HUES6 (cell line): ENCODE measurements at regions not wholly inside any gene's neighbourhood (a gene's known extent, or its start where the extent isn't known, plus 50 kb on each side); places are given as distances from the start of the nearest gene placed in this dataset.

ENCODE experiments used
- H3K27ac ChIP-seq: 2 replicates; pipeline ENCODE4 v1.7.0; 2013; ENCODE audit warnings: low read depth, mild to moderate bottlenecking, low read length, inconsistent platforms
- H3K27me3 ChIP-seq: 2 replicates; pipeline ENCODE4 v1.6.1; 2013; ENCODE audit warnings: low read length; ENCODE audit not compliant: control insufficient read depth, insufficient read depth
- H3K36me3 ChIP-seq: 2 replicates; pipeline ENCODE4 v1.6.1; 2013; ENCODE audit warnings: low read length; ENCODE audit not compliant: control insufficient read depth, insufficient read depth
- H3K4me1 ChIP-seq: 2 replicates; pipeline ENCODE4 v1.6.1; 2013; ENCODE audit warnings: low read length; ENCODE audit not compliant: control insufficient read depth, insufficient read depth
- H3K4me3 ChIP-seq: 2 replicates; pipeline ENCODE4 v1.5.1; 2013; ENCODE audit warnings: low read depth, low read length
- H3K9ac ChIP-seq: one replicate; pipeline ENCODE4 v1.6.1; 2013; ENCODE audit warnings: mild to moderate bottlenecking, low read length
- H3K9me3 ChIP-seq: 2 replicates; pipeline ENCODE4 v1.6.1; 2013; ENCODE audit warnings: low read depth, low read length; ENCODE audit not compliant: control insufficient read depth, insufficient read depth

DNA sequence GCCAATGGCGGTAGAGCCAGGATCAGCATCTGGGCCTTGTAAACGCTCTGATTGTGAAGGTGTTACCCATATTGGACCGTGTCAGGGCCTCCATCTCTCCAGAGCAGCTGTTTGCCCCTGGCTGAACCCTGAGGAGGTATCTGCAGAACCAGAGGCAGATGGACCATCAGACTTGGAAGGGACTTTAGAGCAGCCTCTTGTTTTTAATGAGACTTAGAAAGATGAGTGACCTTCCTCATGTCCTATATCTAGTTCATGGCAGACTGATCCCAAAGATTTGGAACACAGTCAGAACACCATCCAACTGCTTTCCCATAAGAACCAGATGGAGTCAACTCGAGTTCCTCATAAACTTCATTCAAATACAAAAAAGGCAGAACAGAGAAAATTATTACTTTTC, 135.1 kb upstream of the MSX1 start:
- no peak overlapping the region for H3K4me3 ChIP-seq
- H3K27ac ChIP-seq = no peak overlapping the region
- no peak overlapping the region for H3K9ac ChIP-seq
- peaks cover 50% of the 10 kb centered on the region for H3K9me3 ChIP-seq
- peaks cover 4% of the 10 kb centered on the region for H3K4me1 ChIP-seq
- H3K36me3 ChIP-seq = 0 out of 2 replicates have a peak, but pooled peaks cover 4% of the 10 kb centered on the region
- H3K27me3 ChIP-seq = no peaks in the 10 kb centered on the region

DNA sequence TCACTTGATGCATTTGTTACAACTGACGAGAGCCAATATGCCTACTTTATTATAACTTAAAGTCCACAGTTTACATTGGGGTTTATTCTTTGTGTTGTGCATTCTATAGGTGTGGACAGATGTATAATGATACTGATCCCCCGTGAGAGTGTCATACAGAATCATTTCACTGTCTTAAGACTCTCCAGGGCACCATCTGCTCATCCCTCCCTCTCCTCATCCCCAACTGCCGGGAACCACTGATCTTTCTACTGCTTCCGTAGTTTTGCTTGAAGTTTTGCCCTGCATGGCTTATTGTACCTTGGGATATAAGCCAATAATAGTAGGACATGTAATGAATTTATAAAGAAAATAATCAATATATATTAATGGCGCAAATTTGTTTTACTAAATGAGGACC, 137.8 kb upstream of the MSX1 start:
- no peaks in the 10 kb centered on the region for H3K27me3 ChIP-seq
- H3K36me3 ChIP-seq = 0 out of 2 replicates have a peak, but pooled peaks cover 4% of the 10 kb centered on the region
- peaks cover 9% of the 10 kb centered on the region for H3K4me1 ChIP-seq
- H3K4me3 ChIP-seq = no peak overlapping the region
- peaks cover 42% of the 10 kb centered on the region for H3K9me3 ChIP-seq
- H3K9ac ChIP-seq = no peak overlapping the region
- H3K27ac ChIP-seq = no peak overlapping the region

- H3K27me3 ChIP-seq = no peaks in the 10 kb centered on the region
- no peak overlapping the region for H3K4me3 ChIP-seq
- H3K27ac ChIP-seq = no peak overlapping the region
- peaks cover 9% of the 10 kb centered on the region for H3K4me1 ChIP-seq
- H3K9me3 ChIP-seq = peaks cover 32% of the 10 kb centered on the region
- no peak overlapping the region for H3K9ac ChIP-seq
- H3K36me3 ChIP-seq = 0 out of 2 replicates have a peak, but pooled peaks cover under 1% of the 10 kb centered on the region
Measured at GRCh38 chr4:4720646-4721045, 138.8 kb upstream of the MSX1 start.

- no peak overlapping the region for H3K4me3 ChIP-seq
- H3K9me3 ChIP-seq = peaks cover 21% of the 10 kb centered on the region
- no peak overlapping the region for H3K9ac ChIP-seq
- no peak overlapping the region for H3K27ac ChIP-seq
- peaks cover 9% of the 10 kb centered on the region for H3K4me1 ChIP-seq
- 0 out of 2 replicates have a peak, but pooled peaks cover 4% of the 10 kb centered on the region for H3K27me3 ChIP-seq
- no peaks in the 10 kb centered on the region for H3K36me3 ChIP-seq
Measured at GRCh38 chr4:4719436-4719835, 140.0 kb upstream of the MSX1 start.

DNA sequence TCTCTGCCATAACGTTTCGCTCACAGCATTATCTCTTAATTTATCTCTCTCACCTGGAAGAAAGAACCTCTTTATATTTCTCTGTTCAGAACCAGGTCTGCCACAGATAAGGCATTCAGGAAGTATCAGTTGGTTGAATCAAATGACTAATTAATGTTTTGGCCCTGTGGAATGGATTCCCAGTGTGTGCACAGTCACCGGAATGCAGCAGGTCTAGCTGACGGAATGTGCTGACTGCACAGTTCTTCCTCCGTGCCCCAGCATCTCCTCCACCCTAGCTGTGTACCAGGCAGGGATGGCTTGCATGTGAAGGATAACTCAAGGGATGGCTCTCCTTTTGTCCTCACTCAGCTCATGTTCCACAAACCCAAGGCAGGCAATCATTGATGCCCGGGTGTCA, 141.8 kb upstream of the MSX1 start:
- peaks cover 4% of the 10 kb centered on the region; the same call in 1 of the 2 replicates for H3K9me3 ChIP-seq
- H3K27me3 ChIP-seq = 0 out of 2 replicates have a peak, but pooled peaks cover 5% of the 10 kb centered on the region
- H3K4me3 ChIP-seq = no peak overlapping the region
- no peak overlapping the region for H3K9ac ChIP-seq
- no peaks in the 10 kb centered on the region for H3K36me3 ChIP-seq
- peaks cover 12% of the 10 kb centered on the region for H3K4me1 ChIP-seq
- no peak overlapping the region for H3K27ac ChIP-seq

- Histone ChIP-seq H3K27me3 (0 out of 2 replicates have a peak, but pooled peaks cover 5% of the 10 kb centered on the region), H3K36me3 (no peaks in the 10 kb centered on the region), H3K9me3 (no peaks in the 10 kb centered on the region), H3K27ac (no peak overlapping the region), H3K9ac (no peak overlapping the region), H3K4me3 (no peak overlapping the region), H3K4me1 (peaks cover 11% of the 10 kb centered on the region)
Measured at GRCh38 chr4:4714331-4714730, 145.1 kb upstream of the MSX1 start.

DNA sequence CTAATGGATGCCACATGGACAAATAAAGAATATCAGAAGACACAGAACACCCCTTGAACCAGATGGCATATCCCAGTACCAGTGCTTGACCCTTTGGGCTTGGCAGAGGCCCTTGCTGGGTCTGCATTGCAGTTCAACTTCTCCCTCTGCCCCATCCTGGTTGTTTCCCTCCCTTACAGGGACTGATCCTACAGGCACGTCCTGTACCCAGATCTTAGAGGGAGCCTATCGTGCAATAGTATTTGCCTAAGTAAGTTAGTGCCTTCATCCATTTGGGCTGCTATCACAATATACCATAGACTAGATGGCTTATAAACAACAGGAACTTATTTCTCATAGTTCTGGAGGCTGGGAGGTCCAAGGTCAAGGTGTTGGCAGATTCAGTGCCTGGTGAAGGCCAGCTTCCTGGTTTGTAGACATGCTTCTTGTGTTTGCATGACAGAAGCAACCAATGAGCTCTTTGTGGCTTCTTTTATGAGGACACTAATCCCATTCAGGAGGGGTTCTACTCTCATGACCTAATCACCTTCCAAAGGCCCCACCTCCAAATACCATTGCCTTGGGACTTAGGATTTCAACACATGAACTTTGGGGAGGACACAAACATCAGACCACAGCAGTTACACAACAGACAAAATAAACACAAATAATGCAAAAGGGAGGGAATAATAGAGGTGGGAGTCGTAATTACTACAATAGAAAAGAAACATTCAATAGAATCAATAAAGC, 146.5 kb upstream of the MSX1 start:
- Histone ChIP-seq H3K27me3 (0 out of 2 replicates have a peak, but pooled peaks cover 5% of the 10 kb centered on the region), H3K36me3 (no peaks in the 10 kb centered on the region), H3K27ac (no peak overlapping the region), H3K9ac (no peak overlapping the region), H3K9me3 (no peaks in the 10 kb centered on the region), H3K4me1 (peaks cover 6% of the 10 kb centered on the region; the same call in 1 of the 2 replicates), H3K4me3 (no peak overlapping the region)

DNA sequence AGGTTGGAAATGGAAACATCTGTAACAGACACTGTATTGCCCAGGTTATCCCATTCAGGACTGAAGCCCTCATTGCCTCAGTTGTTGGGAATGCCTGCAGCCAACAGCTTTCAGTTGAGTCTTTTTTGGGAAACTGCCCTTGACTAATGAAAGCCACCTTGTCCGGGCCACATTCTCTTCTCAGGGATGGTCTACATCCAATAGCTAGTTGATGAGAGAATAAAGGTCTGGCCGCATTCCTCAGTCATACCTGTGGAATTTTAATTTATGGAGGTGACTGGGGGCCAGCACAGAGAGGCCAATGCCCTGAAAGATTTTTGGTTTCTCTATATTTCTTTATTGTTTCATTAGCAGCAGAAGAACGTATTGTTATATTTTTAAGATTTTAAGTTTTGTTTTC, 147.6 kb upstream of the MSX1 start:
- H3K4me1 ChIP-seq = peaks cover 6% of the 10 kb centered on the region; the same call in 1 of the 2 replicates
- H3K36me3 ChIP-seq = no peaks in the 10 kb centered on the region
- H3K4me3 ChIP-seq = no peak overlapping the region
- H3K9me3 ChIP-seq = no peaks in the 10 kb centered on the region
- H3K27ac ChIP-seq = no peak overlapping the region
- no peak overlapping the region for H3K9ac ChIP-seq
- 0 out of 2 replicates have a peak, but pooled peaks cover 5% of the 10 kb centered on the region for H3K27me3 ChIP-seq

DNA sequence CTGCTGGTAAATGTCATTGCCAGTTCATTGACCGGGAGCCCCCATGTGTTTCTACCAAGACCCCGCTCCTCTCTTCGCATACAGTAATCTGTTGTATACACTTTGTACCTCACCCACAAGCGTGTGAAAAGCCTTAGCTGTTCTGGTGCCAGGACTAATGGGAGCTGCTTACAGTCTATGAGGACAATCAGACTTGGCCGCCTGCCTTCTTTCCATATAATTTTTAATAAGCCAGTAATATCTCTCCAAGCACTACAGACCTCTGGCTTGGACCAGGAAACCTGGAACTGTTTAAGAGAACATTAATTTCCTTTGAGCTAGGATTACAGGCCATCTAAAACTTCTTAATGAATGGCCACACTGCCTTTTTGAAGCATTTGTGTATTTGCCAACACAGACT, 149.7 kb upstream of the MSX1 start:
- Histone ChIP-seq H3K36me3 (no peaks in the 10 kb centered on the region), H3K27me3 (0 out of 2 replicates have a peak, but pooled peaks cover 3% of the 10 kb centered on the region), H3K4me1 (peaks cover 6% of the 10 kb centered on the region; the same call in 1 of the 2 replicates), H3K9me3 (no peaks in the 10 kb centered on the region), H3K27ac (no peak overlapping the region), H3K4me3 (no peak overlapping the region), H3K9ac (no peak overlapping the region)

DNA sequence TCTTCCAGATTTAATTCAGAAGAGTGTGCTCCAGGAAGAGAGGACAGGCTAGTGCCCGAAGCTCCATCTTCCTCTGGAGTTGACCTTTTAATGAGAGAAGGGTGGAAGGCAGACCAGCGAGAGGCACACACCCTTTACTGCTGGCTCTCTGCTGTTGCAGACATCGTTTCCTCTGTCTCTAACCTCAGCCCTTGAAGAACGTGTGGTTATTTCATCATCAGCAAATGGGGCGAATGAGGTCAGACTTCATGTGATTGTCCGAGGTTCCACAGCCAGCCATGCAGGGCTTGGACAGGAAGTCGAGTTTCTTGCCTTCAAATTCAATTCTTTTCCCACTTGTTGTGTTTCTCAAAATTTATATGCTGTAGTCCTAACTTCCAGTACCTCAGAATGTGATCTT, 155.2 kb upstream of the MSX1 start:
- no peaks in the 10 kb centered on the region for H3K27me3 ChIP-seq
- H3K9me3 ChIP-seq = no peaks in the 10 kb centered on the region
- H3K36me3 ChIP-seq = no peaks in the 10 kb centered on the region
- H3K4me1 ChIP-seq = no peaks in the 10 kb centered on the region
- H3K4me3 ChIP-seq = no peak overlapping the region
- H3K9ac ChIP-seq = no peak overlapping the region
- H3K27ac ChIP-seq = no peak overlapping the region

GRCh38 chr4:4697584-4697983, 155.7 kb upstream of the STX18 start:
- Histone ChIP-seq H3K9me3 (no peaks in the 10 kb centered on the region), H3K4me3 (no peak overlapping the region), H3K36me3 (no peaks in the 10 kb centered on the region), H3K27me3 (no peaks in the 10 kb centered on the region; the same call in 1 of the 2 replicates), H3K9ac (no peak overlapping the region), H3K27ac (no peak overlapping the region), H3K4me1 (peaks cover 12% of the 10 kb centered on the region)
